Inflammatory macrophage treated with lipopolysaccharide for 1 hour (primary cell): ENCODE measurements at regions not wholly inside any gene's neighbourhood (a gene's known extent, or its start where the extent isn't known, plus 50 kb on each side); places are given as distances from the start of the nearest gene placed in this dataset.
A peak's percentile ranks its signal among the peaks of the same experiment; 100 is the strongest.
"Not testable (repeated sequence)": the region's sequence is repeated elsewhere in the genome, so short reads cannot be mapped to it uniquely, and the experiment has no call there.

Experiments used
- DNase-seq, 2 donors: peaks; one replicate each; pipeline ENCODE4 v3.0.0-alpha.2; 2020 to 2022

DNA sequence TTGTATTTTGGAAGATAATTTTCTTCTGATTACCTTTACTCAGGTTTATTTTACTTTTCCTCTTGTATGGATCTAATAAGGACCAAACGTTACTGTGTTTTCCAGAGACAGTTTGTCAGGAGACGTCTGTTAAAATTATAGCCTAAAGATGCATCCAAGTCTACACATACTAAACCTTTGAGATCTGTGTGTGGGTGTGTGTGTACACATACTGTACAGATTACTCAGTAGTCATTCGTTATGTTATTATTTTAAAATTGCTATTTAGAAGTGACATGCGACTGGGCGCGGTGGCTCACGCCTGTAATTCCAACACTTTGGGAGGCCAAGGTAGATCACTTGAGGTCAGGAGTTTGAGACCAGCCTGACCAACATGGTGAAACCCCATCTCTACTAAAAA, 51.6 kb upstream of the CNTLN start:
- no peak for DNase-seq

DNA sequence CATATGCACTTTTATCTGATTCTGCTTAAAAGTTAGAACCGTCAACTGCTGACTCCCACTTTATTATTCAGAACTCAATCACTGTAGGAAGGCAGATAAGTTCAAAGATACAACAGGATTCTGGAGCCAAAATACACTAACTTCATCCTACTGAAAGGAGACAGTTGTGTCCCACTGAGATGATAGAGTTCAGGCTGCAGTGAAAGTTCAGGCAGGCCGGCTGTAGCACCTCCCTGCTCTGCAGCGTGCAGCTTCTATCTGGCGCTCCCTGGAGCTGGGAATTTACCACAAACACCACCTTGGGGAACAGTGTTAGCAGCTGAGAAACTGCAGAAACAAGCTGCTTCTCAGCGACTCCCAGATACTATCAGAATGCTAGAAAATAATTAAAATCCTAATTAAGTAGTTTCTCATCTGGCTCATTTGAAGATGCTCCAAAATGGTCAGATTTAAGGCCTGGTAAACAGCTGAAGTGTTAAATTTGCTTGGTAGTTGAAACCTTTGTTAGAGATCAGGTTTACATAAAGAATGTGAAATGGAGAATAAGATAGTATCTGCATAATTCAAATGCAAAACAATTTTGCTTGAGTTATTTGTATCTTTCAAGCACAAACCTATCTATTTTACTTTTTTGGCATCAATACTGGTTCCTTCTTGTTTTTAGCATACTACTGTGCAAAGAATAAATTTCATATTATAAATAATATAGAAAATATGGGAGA, 52.3 kb upstream of the CNTLN start:
- no peak for DNase-seq

DNA sequence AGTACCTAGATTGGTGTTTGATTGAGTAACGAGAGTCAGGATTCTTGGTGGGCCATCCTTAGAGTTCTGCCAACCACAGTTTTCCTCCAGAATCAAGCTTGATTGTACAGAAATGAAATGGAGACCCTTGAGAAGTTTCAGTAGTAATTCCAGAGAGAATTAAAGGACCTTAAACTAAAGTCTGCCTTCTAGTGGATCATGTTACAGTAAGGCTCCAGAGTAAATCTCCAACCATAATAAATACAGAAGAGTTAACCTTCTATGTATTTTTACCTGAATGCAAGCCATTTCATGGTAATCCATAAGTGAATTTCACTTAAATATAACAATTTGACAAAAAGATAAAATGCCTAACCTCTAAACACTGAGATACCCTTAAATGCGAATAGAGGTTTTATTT, 53.0 kb upstream of the CNTLN start:
- DNase-seq, result no peak

DNA sequence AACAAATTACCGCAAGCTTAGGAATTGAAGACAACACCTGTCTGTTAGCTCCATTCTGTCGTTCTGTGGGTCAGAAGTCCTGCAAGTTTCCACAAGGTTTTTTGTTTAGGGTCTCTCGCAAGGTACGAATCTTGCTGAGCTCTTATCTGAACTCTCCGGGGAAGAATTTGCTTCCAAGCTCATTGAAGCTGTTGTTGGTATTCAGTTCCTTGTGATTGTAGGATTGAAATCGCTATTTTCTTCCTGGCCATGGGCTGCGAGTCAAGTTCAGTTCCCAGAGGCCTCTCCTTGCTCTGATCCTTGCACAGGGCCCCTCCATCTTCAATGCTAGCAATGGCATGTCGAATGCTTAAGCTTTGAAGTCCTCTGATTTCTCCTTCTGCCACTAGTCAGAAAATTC, 53.5 kb upstream of the CNTLN start:
- DNase-seq, result no peak

DNA sequence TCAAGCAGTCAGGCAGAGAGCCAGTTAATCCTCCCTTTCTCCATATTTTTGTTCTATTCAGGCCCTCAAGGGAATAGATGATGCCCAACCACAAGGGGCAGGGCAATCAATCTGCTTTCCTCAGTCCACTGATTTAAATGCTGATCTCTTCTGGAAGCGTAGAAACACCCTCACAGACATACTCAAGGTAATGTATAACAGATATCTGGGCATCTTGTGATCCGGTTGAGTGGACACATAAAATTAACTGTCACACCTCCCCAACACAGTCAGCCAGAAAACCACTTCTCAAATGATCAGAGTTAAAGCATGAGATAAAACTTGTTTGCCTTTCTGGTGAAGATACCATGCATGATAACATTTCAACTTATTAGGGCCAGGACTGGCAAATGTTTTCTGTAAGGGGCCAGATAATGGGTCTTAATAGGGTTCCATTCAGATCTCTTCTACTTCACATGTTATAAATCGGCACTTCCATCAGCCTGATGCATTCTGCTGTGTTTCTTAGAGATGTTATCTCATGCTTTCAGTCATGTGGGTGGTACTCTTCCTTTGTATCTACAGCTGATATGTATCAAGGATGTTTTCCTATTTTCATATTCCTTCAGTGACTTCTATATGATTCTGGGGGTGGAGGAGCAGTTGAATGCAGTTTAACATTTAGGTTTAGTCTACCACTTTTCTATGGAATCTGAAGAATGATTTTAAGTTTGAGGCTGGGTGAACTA, 58.9 kb upstream of the CNTLN start:
- DNase-seq, result no peak

DNA sequence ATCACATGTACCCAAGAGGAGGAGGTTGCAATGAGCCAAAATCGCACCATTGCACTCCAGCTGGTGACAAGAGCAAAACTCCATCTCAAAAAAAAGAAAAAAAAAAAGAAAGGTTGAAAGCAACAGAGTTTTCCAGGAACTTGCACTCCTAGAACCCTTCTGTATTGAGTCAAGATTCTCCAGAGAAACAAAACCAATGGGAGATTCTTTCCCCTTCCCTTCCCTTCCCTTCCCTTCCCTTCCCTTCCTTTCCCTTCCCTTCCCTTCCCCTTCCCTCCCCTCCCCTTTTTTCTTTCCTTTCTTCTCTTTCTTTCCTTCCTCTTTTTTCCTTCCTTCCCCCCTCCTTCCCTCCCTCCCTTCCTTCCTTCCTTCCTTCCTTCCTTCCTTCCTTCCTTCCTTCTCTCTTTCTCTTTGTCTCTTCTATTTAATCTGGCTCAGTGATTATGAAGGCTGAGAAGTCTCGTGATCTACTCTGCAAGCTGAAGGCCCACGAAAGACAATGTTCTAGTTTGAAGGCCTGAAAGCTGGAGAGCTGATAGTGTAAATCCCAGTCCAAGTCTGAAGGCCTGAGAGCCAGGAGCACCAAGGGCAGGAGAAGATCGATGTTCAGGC, 59.6 kb upstream of the CNTLN start:
- no peak for DNase-seq

DNA sequence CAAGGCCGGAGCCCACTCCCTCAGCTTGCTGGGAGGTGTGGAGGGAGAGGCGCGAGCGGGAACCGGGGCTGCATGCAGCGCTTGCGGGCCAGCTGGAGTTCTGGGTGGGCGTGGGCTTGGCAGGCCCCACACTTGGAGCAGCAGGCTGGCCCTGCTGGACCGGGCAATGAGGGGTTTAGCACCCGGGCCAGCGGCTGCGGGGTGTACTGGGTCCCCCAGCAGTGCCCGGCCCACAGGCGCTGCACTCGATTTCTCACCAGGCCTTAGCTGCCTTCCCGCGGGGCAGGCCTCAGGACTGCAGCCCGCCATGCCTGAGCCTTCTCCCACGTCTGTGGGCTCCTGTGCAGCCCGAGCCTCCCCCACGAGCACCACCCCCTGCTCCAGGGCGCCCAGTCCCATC, 62.3 kb upstream of the CNTLN start:
- DNase-seq, result not testable (repeated sequence)

DNA sequence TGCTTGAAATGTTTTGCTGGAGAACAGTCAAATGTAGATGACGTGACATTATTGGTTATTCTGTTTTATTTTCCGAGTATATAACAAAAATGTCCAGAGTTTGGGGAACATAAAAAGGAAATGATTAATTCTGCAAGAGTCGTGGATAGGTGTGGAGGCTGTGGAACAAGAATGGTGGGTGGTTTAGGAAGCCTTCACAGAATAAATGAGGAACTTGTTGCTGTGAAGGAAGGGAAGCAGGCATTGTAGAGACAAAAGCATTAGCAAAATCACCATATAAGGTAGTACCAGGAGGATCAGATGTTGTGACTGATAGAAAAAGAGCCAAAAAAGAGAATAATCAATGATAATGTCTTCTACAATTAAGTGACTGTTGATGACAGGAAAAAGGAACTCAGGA, 66.2 kb upstream of the CNTLN start:
- DNase-seq, result peak; percentile 2 to 8

DNA sequence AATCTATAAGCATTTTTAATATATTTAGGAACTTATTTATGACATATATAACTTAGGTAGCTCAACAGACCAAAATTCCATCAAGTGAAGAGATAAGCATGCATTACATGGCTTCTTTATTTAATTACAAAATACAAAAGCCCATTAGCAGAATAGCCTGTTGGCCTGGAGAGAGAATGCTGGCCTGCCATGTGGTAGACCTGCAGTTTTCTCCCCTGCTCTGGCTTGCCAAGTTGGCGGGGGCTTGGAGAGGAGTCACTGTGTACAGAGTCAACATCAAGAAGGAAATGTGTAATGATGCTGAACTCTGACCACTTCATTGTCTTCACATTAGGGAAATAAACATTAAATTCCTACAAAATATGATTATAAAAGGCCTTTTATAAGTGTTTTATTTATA, 69.8 kb upstream of the CNTLN start:
- DNase-seq, result no peak

DNA sequence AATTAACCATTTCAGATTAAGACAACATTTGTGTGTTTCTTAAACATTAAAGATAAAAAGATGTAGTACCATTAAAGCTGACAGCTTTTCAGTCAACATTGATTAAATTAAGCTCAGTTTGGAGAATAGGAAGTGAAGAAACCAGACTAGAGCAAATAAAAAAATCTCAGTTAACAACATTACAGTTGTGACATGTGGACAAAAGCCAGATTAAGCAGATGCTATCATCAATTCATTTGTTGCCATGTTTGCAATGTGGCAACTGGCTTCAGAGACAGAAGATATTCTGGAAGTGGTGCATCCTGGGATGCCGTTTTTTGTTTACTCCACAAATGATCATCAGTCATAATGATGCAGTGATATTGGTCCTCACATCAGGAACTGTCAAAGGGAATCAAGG, 70.3 kb upstream of the CNTLN start:
- DNase-seq, result no peak

DNA sequence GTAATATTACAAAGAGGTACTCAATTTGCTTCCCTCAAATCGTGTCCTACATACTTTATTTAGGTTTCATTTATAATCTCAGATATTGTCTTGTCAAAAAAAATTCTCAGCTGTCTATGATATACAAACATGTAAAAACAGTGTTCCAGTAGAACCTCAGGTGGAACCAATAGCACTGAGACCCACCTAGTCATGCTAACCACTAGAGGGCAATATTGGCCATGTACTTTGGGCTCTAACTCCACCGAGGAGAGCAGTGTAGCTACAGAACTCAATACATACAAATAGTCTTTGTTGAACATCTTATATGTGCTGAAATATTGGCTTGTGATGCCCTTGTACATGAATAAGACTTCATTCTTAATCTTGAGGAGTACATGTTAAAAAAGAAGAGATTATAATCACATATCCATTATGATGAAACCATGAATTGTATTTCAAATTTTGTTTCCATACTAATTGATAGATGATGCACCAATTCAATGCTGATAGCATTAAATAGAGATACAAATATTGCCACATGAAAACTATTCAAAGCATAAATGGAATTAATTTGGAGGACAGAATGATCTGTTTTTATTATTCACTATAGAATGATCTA, 71.2 kb upstream of the CNTLN start:
- DNase-seq, result peak; percentile 25 to 66

DNA sequence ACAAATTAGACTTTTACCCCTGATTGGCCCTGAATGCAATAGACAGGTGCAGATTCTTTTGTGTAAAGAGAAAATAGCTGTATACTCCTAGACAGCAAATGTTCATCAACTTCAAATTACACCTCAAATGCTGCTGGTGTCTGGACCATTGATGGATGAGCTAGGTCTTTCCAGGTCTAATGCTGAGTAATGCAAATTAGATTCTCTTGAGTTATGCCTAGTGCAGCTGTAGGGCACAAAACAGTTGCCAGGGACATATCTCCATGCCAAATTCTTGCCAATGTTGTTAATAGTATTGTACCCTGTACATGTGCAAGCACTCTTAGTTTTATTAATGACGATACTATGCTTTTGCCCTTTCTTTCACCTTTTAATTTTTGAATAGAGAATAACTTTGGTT, 72.3 kb upstream of the CNTLN start:
- DNase-seq, result no peak

DNA sequence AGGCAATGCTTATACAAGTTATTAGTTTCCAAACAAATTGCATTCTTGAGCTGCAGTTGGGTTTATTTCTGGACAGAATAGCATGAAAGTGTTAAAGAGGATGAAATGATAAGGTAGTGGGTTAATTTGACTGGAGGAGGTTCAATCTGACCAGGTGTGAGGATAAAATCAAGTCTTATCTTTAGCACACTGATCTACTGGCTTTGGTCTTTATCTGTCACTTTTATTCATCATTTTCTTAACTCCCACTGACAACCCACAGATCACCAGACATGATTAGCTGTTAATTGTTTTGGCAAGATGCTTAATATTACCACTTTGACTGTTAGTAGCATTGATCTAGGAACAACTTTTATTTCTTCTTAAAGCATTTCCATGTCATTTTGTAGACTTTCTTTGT, 74.4 kb upstream of the CNTLN start:
- DNase-seq, result no peak

DNA sequence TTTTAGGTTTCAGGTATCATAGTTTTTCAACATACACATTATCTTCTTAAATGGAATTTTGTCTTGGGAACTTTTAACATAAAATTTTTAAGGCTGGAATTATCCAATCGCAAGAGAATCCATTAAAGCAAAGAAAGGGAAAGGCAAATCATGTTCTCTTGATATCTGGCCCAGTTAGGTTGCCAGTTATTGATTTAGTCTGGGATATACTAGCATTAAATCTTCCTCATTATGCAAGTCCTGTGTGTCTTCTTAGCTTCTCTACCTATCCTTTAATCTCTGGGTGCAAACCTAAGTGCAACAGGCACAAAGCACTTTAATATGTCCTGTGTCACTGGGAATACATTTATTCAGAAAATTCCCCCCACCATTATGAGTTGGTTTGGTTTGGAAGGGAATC, 75.4 kb upstream of the CNTLN start:
- DNase-seq, result no peak

DNA sequence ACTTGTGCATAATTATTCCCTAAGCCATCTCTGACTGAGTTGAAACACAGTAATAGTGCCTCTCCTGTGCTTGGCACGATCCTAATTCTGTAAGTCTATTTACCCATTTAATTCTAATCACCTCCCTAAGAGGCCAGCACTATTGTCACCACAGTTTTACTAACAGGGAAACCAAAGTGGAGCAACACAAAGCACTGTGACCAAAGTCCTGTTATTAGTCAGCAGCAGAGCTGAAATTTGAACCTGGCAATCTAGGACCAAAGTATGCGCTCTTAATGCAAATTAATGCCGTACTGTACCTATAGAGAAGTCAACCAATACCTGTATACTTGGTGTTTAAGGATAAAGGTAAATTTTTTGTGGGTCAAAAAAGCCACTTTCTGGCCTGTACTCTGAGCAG, 77.1 kb upstream of the CNTLN start:
- no peak for DNase-seq

DNA sequence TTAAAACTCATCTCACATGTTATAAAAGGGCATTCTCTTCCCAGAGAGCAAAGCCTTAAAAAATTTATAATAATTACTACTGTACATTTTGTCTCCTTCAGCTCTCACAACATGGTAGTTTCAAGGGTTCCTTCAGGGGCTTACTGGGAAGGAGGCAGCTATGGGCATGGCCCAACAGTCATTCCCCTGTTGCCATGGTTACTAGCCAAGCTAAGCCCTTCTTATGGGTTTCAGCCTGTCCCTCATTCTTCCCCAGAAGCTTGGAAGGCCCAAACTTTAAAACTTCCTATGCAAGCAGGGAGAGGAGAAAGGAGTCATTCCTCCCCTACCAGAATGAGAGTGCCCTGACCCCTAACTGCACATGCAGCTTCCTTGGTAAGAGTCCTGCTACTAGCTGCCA, 82.2 kb upstream of the CNTLN start:
- DNase-seq, result no peak

DNA sequence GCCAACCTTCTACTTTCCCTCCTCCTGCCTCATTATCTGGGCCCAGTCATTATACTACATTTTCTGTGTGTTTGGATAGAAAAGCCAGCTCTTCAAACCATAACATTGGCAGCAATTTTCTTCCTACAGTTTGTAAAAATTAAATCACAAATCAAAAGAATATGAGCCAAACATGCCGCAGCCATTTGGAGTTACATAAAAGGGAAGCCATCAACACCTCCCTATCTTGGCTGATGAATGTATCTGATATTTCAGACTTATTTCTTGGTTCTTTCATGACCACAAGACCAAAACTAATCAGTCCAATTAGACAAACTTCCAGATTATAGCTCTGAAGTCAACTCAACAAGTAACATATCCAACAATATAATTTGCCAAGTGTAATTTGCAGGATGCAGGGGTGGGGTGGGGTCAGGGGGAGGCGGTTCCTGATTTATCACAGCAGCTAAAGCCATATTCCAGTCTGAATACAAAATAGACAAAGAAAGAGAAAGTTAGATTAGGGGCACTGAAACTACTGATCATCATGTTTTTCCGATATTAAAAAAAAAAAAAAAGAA, 89.4 kb upstream of the CNTLN start:
- no peak for DNase-seq

DNA sequence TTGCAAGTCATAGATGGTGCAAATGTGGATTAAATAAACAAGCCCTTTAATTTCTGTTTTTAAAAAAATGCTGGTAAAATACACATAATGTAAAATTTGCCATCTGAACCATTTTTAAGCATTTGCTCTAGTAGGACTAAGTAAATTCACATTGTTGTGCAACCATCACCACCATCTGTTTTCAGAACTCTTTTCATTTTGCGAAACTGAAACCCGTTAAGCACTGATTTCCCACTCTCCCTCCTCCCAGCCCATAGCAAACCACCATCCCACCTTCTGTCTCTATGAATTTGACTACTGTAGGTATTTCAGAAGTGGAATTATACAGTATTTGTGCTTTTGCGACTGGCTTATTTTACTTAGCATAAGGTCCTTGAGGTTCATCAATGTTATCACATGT, 103.3 kb upstream of the CNTLN start:
- no peak for DNase-seq

DNA sequence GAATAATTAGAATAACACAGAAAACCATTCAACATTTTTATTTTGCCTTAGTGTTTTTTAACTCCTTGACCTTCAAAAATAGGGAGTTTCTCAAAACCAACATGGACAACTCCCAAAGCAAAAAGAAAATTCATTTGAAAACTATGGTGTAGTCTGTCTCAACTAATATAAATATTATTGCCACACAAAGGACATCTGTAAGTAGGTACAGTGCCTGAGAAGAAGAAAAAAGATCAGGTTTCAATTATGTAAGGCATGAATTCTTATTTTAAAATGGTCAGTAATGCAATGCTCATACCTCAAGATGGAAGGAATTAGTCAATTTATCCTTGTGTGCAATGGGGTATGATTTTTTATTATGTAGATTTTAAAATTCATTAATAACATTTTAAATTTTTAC, 109.6 kb upstream of the CNTLN start:
- DNase-seq, result no peak

DNA sequence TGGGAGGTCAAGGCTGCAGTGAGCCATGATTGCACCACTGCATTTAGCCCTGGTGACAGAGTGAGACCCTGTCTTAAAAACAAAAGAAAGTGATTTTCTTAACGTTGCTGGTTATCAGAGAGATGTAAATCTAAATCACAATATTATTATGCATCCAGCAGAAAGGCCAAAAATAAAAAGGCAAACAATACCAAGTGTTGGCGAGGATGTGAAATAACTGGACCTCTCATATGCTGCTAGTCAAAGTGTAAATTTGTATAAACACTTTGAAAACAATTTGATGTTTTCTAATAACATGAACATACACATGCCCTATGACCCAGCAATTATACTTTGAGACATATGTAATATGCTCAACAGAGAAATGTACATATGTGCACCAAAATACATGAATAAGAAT, 110.7 kb upstream of the CNTLN start:
- no peak for DNase-seq

DNA sequence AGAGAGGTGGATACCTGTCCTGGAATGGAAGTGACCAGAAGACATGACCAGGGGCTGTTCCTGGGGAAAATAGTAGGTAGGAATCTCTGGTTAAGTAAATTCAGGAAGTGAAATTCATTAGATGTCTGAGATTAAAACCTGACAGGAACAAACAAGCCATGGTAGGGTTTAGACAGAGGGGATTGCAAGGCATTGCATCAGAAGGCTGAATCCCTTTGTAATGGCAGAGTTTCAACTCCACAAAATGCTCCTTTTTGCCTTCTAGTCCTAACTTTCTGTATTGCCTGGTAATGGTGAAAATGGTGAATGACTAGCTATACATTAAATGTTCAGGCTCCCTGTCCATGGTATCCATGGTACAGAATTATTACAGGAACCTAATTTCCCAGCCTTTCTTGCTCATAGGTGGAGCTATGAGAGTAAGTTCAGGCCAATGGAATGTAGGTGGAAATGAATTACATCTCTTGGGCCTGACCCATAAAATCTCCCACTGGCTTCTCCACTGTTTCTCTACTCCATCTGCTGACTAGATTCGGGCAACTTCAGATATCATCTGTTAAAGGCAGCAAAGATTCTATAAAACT, 113.4 kb upstream of the CNTLN start:
- no peak for DNase-seq

DNA sequence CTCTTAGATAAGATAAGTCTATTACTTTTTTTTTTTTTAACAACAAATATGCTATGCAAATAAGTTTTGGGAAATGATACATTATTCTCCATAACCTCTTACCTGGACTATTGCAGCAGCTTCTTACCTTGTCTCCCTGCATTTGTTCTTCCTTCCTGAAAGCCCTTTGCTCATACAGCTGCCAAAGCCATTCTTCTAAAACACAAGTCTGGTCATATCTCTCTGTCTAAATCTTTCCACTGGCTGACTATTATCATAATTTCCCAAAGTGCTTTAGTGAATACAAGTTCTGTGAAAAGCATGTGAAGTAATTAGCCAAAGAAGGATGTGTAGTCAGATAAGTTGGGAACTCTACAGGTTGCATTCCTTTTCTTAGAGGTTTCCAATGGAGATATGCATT, 115.4 kb upstream of the CNTLN start:
- DNase-seq, result no peak

DNA sequence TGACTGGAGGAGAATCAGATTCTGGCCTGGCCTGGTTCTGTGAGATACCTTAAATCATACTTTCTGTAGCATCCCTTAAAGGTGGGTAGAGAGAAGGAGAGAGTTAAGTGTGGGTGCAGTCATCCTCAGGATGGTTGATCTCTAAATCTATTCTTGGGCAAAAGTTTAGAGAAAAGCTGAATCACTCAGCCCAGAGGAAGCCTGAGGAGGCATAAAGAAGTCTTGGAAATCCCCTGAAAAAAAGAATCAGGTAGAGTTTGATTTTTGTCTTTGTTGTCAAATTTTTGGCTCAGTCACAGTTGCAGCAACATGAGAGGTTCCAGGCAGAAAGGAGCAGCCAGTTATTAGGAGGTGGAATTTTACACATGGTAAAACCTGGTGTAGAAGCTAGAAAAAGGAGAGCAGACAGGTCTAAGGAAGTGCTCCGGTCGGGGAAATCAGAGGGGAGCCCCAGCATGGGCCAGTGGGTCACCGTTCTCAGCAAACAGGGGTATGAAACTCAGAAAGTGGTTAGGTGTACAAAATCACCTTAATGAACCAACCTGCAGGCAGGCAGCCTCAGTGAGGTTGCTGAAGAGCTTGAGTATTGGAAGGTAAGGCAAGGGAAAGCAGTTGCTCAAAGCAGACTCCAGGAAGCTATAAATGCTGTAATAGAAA, 116.2 kb upstream of the CNTLN start:
- no peak for DNase-seq
